GM21576 (cell line): ENCODE measurements at regions not wholly inside any gene's neighbourhood (a gene's known extent, or its start where the extent isn't known, plus 50 kb on each side); places are given as distances from the start of the nearest gene placed in this dataset.
"Not testable (repeated sequence)": the region's sequence is repeated elsewhere in the genome, so short reads cannot be mapped to it uniquely, and the experiment has no call there.

Experiments
- ATAC-seq: cut with Tn5 transposase; IDR thresholded peaks from one replicate; pipeline ENCODE4 v1.9.1; 2021; ENCODE audit warnings: mild to moderate bottlenecking, moderate library complexity; ENCODE audit not compliant: unreplicated experiment

DNA sequence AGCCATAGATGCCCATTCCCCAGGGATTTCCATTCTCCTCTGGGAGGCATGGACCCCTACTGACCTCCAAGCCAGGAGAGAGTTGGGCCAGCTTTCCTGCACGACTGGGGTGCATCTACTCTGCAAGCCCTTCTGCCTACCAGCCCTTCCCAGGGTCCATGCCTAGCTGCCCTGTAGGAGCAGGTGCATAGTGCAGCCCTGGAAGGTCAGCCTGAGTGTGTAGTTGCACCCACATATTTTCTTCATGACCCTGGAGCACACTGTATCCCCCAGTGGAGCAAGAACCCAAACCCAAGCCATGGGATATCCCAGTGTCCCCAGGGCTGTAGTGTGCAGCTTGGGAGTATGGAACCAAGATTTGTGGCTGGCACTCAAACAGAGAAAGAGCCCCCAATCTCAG is 155.6 kb upstream of the GOLGA6L22 start:
- not testable (repeated sequence) for ATAC-seq
